Epithelial cell of esophagus (primary cell): ENCODE measurements at regions not wholly inside any gene's neighbourhood (a gene's known extent, or its start where the extent isn't known, plus 50 kb on each side); places are given as distances from the start of the nearest gene placed in this dataset.

Experiments used
- DNase-seq: peaks from one replicate; pipeline ENCODE4 v3.0.0; 2010; ENCODE audit warnings: low read depth
- H3K4me3 ChIP-seq: 2 replicates; pipeline ENCODE4 v1.5.1; 2011; ENCODE audit warnings: mild to moderate bottlenecking, low read length, control low read depth
- TF ChIP-seq, protein P1 (sequence below): IDR thresholded peaks from 2 replicates; pipeline ENCODE4 v1.5.1; 2011; ENCODE audit warnings: low read depth, mild to moderate bottlenecking, low read length, control low read depth, inconsistent platforms; ENCODE audit not compliant: insufficient read depth; ENCODE audit errors: missing control alignments

DNA sequence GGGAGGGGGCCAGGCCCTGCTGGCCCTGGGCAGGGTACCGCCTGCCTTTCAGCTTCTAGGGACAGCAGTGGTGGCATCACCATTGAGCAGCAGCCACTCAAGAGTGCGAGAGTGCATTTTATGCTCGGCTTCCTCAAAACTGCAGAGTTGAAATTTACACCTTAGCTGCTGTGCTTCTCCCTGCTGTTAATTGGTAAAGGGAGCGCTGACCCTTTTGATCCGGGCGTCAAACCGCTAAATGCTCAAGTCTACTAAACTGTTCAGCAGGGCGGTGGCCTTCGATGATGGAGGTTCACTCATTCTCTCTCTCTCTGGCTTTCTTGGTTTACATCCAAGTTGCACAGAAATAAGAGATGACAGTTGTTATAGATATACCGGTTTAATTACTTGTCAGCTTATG lies 368.6 kb upstream of the IRX2 start:
- TF ChIP-seq, protein P1, sequence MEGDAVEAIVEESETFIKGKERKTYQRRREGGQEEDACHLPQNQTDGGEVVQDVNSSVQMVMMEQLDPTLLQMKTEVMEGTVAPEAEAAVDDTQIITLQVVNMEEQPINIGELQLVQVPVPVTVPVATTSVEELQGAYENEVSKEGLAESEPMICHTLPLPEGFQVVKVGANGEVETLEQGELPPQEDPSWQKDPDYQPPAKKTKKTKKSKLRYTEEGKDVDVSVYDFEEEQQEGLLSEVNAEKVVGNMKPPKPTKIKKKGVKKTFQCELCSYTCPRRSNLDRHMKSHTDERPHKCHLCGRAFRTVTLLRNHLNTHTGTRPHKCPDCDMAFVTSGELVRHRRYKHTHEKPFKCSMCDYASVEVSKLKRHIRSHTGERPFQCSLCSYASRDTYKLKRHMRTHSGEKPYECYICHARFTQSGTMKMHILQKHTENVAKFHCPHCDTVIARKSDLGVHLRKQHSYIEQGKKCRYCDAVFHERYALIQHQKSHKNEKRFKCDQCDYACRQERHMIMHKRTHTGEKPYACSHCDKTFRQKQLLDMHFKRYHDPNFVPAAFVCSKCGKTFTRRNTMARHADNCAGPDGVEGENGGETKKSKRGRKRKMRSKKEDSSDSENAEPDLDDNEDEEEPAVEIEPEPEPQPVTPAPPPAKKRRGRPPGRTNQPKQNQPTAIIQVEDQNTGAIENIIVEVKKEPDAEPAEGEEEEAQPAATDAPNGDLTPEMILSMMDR, result no peak
- no peak overlapping the region for H3K4me3 ChIP-seq
- DNase-seq, result no peak

DNA sequence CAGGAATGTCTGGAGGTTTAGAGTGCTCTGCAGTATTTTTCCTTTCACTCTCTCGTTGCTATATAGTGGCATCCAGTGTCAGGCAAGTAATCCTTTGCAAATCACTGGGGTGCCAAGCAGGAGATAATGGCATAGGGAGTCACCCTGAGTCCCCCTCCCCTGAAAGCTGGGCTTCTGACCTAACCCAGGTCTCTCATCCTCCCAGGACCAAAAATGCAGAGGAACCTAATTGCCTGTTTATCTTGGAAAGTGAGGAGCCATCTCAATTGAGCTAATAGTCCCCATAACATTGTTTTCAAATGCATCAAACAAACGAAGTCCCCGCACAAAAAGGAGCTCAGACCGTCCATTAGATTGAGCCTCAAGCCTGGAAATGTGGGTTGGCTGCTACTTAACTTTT lies 368.0 kb upstream of the IRX2 start:
- TF ChIP-seq, protein P1, result no peak
- DNase-seq, result no peak
- H3K4me3 ChIP-seq, result no peak overlapping the region

DNA sequence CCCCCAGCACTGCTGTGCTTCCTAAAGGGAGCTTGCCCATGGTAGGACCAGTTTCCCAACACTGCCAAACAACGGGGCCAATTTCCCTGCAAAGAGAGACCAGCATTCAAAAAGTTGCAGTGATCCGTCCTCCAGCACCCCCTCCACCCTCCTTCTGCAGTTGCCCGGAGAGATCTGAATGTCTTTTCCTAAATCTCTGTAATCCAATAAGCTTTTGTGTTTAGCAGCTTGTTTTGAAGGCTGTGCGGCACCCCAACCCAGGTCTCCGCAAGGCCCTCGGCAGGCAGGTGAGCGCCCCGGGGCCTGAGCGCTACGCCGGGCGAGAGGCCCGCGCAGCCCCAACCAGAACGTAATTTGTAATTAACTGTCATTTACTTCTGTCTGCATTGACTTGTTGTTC lies 366.9 kb upstream of the IRX2 start:
- TF ChIP-seq, protein P1, result no peak
- H3K4me3 ChIP-seq, result no peak overlapping the region
- DNase-seq, result no peak

DNA sequence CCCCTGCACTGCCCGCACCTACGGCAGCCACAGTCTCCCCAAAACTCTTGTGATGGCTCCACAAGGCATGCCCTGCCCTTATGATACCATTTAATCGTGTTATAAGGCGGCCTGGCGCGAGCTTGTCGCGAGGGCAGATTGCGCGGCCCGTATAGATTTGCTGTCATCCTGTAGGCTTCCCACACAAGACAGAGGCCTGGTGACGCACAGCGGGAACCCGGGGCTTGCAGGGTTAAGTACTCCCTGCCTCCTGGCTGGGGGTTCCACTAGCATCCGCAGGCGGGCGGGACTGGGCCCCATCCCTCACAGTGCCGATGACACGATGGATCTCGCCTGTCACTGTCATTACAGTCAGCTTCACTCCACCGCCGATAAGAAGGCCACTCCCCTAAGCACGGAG lies 364.9 kb upstream of the IRX2 start:
- DNase-seq, result no peak
- TF ChIP-seq, protein P1, result no peak
- no peak overlapping the region for H3K4me3 ChIP-seq

DNA sequence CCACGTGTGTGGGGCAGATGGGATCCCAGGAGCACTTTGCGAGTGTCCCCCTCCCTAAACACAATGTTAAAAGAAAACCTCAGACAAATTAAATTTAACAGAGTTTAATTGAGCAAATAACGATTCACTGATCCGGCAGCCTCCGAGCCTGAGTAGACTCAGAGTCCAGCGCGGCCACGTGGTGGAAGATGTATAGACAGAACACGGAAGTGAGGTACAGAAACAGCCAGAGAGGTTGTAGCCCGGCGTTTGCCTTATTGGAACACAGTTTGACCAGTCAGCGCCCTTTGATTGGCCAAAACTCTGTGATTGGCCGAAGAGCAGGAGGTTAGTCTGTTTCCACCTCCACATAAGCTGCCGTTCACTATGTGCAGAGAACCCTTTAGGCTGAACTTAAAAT lies 363.0 kb upstream of the IRX2 start:
- H3K4me3 ChIP-seq, result no peak overlapping the region
- TF ChIP-seq, protein P1, result no peak
- no peak for DNase-seq

DNA sequence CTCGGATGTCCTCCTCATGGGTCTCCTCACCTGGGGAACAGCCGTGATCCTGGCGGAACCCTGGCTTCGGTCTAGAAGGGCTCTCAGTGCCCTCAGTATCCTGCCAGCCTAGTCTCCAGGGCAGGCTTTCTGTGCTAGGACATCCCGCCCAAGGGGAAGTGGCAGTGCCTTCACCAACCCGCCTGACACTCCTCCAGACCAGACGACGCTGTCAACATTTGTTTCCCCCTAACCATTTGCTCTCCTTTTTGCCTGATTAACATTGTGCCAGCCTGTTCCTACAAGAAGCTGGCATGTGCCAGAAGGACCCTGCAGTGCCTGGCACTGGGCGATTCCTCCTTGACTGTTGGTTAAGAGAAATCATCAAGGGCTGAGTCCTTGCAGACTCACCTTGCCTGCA lies 358.9 kb upstream of the IRX2 start:
- no peak for DNase-seq
- H3K4me3 ChIP-seq, result no peak overlapping the region
- TF ChIP-seq, protein P1, result no peak

DNA sequence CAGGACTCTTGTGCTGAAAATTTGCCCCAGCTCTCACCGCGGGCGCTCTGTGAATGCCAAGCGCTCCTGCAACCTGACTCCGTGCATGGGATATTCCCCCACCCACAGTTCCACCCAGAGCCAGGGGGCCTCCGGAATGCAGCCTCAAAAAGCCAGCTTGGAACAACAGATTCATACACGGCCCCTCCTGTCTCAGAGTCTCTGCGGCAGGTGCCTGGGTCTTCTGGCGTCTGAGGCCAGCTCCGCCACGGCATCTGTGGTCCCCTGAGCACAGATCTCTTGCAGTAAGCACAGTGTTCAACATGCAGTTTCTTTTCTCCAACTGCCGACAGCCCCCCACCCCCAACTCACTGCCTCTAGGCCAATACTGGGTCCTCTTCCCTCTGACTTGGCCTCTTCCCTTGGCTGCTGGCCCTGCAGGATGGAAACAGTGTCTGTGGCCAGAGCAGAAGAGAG lies 355.7 kb upstream of the IRX2 start:
- DNase-seq, result no peak
- no peak overlapping the region for H3K4me3 ChIP-seq
- TF ChIP-seq, protein P1, result no peak
